HG02610 (cell line): ENCODE measurements at regions not wholly inside any gene's neighbourhood (a gene's known extent, or its start where the extent isn't known, plus 50 kb on each side); places are given as distances from the start of the nearest gene placed in this dataset.
"Not testable (repeated sequence)": the region's sequence is repeated elsewhere in the genome, so short reads cannot be mapped to it uniquely, and the experiment has no call there.

ENCODE experiments used
- ATAC-seq: cut with Tn5 transposase; IDR thresholded peaks from one replicate; pipeline ENCODE4 v1.9.1; 2021; ENCODE audit warnings: mild to moderate bottlenecking, moderate library complexity; ENCODE audit not compliant: unreplicated experiment

DNA sequence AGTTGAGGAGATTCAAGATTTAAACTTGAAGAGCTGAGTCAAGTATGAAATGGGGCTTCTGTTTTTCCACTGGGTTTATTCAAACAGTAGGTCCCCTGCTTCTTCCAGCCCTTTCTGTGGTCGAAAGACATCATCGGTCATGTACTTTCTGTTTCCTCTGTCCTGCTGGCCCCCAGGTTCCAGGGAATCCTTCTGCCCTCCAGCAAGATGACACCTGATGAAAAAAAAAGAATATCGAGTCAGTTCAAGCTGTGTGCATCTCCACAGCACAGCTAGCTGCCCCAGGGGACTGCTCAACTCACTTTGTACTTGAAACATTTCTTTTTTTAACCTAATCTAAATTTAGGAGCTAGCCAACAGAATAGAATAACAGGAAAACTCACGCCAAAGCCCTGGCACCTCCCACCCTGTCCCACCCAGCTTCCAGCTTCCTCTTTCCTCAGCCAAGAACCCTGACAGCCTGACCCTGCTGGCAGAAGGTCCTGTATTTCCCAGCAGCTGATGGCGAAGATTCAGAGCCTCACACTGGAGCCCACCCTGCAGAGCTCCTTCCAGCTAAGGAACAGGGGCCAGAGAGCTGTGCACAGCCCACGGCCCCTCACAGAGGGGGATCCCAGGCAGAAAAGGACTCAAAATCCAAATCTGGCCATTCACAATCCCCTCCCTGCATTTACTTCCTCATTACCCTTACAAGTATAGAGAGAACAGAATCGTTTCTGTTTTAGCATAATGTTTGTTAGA, 176.5 kb downstream of the PSMG1 start:
- no peak for ATAC-seq

- no peak for ATAC-seq
Observed at GRCh38 chr21:39005502-39005787, 177.8 kb downstream of the PSMG1 start.

DNA sequence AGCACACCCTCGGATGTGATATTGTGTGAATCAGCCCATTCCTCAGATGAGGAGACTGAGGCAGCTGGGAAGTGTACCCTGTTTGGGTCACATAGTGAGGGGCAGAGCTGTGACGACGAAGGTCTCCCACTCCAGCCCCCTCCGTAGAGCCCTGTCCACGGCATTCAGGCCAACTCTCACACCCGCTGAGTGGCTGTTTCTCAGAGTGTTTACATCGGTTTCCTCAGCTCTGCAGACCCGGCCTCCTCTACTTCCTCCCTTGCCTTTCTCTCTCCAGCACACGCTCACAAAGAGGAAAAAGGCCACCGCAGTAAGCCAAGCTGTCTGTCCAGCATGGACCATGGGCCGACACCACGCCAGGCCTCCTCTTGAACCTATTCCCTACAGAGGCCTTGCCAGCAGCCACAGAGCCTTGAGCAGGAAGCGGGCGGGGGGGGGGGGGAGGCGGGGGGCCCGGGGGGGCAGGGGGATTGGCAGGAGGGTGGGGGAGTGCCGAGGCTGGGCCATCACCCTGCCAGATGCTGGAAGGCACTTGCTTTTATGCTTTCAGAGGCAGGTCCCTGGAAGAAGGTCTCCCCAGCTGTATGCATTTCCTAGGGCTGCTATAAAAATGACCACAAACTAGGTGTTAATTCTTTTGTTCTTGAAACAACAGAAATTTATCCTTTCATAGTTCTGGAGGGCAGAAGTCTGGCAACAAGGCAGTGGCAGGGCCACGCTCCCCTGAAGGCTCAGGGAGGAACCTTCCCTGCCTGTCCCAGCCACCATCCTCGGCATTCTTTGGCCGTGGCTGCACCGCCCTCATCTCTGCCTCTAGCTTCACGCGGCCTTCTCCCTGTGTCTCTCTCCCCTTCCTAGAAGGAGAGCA, 178.4 kb downstream of the PSMG1 start:
- no peak for ATAC-seq

DNA sequence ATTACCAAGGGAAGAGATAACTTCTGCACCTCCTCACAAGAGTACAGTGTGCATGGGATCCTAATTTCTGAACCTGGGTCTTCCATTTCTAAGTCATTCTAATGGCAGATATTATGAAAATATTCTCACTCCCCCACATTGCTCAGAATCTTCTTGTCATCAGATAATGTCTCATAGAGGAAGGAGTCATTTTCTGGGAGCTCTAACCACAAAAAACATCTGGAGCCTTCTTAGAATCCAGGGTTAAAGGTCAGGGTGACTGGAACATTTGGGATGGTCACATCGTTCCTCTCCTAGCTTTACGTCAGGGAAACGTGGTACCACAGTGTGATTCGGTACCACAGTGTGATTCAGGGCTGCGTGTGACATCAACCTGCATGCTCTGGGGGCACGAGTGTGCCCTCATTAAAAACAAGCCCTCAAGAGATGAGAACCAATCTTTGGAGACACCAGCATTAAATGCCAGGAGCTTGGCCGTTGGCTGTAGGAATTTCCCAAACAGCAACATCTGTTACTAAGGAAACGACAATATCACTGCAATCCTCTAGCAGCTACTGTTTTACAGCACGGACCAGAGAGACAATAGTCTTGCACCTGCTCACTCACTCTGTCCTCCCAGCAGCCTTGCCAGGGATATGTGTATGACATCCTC, 179.1 kb downstream of the PSMG1 start:
- ATAC-seq: no peak

DNA sequence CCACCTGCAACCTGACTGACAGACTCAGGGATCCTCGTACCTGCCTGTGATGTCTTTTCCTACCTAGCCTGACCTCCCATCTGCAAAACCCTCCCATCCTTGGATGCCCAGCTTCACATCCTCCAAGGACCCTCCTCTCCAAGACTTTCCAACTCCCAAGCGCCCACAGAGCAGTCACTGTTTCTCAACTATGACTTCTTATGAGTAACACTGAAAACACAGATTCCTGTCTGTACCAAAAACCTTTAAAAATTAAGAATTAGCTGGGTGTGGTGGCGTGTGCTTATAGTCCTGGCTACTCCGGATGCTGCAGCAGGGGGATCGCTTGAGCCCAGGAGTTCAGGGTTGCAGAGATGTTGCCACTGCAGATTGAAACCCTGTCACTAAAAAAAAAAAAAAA, 181.9 kb downstream of the PSMG1 start:
- no peak for ATAC-seq

DNA sequence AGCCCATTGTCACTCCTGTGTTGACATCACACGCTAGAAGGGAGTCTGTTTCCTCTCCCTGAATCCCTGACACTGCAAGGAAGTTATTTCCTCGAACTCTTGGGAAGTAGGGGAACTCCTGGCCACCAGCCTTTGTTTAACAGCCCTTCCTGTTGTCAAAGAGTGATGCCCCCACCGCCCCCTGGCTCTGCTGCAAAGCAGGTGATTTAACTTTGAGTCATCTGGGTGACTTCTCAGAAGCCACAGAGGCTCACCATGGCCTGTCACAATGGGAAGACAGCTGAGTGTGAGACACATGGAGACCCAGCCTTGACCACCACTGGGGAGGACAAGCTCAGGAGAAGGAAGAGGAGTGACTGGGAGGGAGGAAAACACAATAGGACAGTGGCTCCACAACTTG, 182.8 kb downstream of the PSMG1 start:
- no peak for ATAC-seq

- ATAC-seq: no peak
Observed at GRCh38 chr21:38999161-38999560, 184.1 kb downstream of the PSMG1 start.

DNA sequence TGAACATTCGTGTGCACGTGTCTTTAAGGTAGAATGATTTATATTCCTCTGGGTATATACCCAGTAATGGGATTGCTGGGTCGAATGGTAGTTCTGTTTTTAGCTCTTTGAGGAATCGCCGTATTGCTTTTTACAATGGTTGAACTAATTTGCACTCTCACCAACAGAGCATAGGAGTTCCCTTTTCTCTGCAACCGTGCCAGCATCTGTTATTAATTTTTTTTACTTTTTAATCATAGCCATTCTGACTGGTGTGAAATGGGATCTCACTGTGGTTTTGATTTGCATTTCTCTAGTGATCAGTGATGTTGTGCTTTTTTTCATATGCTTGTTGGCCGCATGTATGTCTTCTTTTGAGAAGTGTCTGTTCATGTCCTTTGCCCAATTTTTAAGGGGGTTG, 185.0 kb downstream of the PSMG1 start:
- not testable (repeated sequence) for ATAC-seq

GRCh38 chr21:38997843-38998175, 185.4 kb downstream of the PSMG1 start:
- ATAC-seq: not testable (repeated sequence)

DNA sequence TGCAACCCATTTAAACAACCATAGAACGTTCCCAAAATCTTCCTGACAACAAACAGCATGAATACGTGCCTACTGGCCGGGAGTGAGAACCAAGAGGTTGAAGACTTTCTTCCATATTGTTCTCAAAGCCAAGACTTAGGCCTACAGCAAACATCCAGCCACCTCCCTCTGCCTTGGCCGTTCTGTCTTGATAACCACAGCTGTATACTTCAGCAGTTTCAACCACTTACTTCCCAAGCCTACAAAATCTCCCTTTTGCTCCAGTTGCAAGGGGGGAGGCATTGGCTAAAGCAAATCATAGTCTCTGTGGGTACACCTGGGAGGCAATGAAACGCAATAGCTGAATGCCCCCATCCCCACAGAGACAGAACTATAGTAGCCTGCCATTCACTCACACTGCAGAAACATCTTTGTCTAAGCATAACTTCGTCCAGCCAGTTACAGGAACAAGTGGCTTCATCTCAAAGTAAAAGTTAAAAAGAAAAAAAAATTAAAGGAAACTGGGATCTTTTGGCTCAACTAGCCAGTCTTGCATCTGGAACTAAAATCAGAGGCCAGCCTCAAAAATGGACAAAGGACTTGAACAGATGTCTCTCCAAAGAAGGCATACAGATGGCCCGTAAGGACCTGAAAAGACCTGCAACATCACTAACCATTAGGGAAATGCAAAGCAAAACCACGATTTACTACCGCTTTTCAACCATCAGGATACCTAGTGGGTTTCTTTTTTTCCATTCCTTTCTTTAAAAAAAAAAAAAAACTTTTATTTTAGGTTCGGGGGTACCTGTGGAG, 186.0 kb downstream of the PSMG1 start:
- no peak for ATAC-seq

- ATAC-seq: no peak
Observed at GRCh38 chr21:38996355-38996754, 186.9 kb downstream of the PSMG1 start.

- ATAC-seq: no peak
Observed at GRCh38 chr21:38995731-38996130, 187.5 kb downstream of the PSMG1 start.

- ATAC-seq: no peak
Observed at GRCh38 chr21:38995071-38995669, 188.1 kb downstream of the PSMG1 start.

DNA sequence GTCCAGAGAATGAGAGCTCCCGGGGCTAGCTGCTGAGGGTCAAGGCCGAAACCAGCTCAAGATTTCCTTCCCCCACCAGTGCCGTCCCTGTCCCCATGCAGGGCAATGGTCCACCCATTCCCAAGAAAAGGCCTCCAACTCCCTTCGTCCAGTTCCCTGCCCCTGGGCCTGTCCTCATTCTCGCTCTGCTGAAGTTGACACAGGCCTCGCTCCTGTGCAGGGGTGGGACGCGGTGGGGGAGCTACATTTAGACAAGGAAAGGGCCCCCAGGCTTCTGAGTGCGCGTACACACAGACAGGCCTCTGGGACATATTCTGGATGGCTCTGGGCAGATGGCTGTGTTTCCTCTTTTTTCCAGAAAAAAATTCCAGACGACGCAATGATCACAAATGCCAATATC, 188.3 kb downstream of the ETS2 start:
- no peak for ATAC-seq

- no peak for ATAC-seq
Observed at GRCh38 chr21:38993561-38993960, 187.8 kb downstream of the ETS2 start.

DNA sequence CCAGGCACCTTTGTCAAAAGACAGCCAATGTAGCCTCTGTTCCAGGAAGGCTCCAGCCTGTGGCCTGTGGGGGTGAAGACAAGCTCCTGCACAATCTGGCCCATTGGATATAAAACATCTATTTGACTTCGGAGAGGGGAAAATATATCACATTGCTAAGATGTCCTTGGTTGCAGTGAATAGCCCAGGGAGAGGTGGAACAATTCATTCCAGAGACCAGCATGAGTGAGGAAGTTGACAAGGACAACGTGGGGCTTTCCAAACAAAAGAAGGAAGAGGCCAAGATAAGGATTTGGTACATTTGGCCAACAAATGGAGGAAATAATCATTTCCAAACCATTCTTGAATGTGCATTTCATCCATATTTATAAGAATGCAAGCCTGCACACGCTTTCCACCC, 187.0 kb downstream of the ETS2 start:
- no peak for ATAC-seq

DNA sequence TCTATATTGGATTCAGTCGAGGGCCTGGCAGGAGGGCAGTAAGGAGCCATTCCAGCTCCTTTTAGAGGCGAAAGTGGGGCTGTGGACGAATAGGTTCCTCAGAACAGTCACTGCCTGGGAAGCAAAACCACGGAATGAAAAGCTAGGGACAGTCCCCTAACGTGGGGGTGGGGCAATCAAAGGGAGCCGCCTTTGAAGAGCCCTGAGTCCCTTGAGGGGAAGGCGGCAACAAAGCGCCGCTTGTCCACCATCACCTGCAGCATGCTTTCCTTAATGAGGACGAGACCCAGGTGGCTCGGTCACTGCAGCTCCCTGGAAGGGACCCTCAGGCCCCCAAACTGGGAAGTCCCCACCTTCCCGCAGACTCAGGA, 184.7 kb downstream of the ETS2 start:
- ATAC-seq: no peak

DNA sequence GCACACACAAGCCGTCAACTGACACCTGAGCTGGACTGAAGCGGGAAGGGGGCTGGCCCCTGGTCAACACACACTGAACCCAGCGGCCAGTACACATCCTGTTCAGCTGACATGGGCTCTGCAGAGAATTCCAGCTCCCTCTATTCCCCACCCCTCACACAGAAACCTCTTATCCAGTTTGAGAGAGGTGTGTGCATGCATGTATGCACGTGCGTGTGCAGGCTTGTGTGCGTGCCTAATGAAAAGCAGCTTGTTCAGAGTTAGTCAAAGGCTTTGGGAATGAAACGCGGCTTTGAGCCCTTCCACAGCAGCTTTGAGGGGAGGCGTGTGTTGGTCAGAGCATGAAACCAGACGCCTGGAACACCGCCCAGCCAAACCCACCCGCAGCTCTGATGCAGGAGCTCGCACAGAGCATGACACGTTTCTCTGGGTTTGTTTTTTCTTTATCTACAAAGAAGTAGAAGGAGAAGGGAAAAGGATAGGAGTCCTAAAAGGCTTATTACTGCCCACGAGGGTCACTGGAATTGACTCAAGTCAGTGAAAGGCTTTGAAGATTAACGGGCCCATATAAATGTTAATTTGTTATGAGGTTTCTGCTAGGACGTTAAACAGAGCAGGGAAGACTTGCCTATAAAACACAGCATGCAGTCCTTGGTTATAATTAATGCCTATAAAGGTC, 184.2 kb downstream of the ETS2 start:
- no peak for ATAC-seq

- ATAC-seq: no peak
Observed at GRCh38 chr21:38989379-38989744, 183.6 kb downstream of the ETS2 start.
